Hepatocyte (in vitro differentiated cells): ENCODE measurements at regions not wholly inside any gene's neighbourhood (a gene's known extent, or its start where the extent isn't known, plus 50 kb on each side); places are given as distances from the start of the nearest gene placed in this dataset.

ENCODE experiments used
- EZH2 ChIP-seq: fragments of 200-600 bp; sonication (generic); IDR thresholded peaks from 2 replicates; pipeline ENCODE4 v1.6.1; 2016; ENCODE audit warnings: antibody characterized with exemption, mild to moderate bottlenecking, borderline replicate concordance
- TF ChIP-seq, protein P1 (sequence below): fragments of 200-600 bp; sonication (generic); IDR thresholded peaks from 2 replicates; pipeline ENCODE4 v1.5.1; 2016; ENCODE audit warnings: antibody characterized with exemption, mild to moderate bottlenecking; ENCODE audit not compliant: poor library complexity

DNA sequence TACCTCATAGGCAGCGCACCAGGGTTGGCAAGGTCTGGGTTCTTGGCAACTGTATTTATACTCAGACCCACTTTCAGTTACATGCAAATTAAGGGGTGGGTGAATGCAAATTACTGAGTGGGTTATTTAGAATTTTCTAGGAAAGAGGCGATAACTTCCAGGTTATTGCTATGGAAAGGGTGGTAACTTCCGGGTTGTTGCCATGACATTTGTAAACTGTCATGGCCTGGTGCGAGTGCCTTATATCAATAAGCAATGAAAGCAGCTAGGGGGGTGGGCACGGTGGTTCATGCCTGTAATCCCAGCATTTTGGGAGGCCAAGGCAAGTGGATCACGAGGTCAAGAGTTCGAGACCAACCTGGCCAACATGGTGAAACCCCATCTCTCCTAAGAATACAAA is 57.5 kb upstream of the SLC7A3 start:
- TF ChIP-seq, protein P1, sequence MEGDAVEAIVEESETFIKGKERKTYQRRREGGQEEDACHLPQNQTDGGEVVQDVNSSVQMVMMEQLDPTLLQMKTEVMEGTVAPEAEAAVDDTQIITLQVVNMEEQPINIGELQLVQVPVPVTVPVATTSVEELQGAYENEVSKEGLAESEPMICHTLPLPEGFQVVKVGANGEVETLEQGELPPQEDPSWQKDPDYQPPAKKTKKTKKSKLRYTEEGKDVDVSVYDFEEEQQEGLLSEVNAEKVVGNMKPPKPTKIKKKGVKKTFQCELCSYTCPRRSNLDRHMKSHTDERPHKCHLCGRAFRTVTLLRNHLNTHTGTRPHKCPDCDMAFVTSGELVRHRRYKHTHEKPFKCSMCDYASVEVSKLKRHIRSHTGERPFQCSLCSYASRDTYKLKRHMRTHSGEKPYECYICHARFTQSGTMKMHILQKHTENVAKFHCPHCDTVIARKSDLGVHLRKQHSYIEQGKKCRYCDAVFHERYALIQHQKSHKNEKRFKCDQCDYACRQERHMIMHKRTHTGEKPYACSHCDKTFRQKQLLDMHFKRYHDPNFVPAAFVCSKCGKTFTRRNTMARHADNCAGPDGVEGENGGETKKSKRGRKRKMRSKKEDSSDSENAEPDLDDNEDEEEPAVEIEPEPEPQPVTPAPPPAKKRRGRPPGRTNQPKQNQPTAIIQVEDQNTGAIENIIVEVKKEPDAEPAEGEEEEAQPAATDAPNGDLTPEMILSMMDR: no peak
- TF ChIP-seq EZH2: no peak
